CD4-positive, alpha-beta T cell treated with Interleukin-15 for 4 hours (primary cell): ENCODE measurements at regions not wholly inside any gene's neighbourhood (a gene's known extent, or its start where the extent isn't known, plus 50 kb on each side); places are given as distances from the start of the nearest gene placed in this dataset.
A peak's percentile ranks its signal among the peaks of the same experiment; 100 is the strongest.

Source experiments
- DNase-seq: peaks from one replicate; pipeline ENCODE4 v3.0.0-alpha.2; 2020; ENCODE audit warnings: low spot score

GRCh38 chr6:1551249-1551648, 58.5 kb upstream of the FOXC1 start:
- DNase-seq: no peak

DNA sequence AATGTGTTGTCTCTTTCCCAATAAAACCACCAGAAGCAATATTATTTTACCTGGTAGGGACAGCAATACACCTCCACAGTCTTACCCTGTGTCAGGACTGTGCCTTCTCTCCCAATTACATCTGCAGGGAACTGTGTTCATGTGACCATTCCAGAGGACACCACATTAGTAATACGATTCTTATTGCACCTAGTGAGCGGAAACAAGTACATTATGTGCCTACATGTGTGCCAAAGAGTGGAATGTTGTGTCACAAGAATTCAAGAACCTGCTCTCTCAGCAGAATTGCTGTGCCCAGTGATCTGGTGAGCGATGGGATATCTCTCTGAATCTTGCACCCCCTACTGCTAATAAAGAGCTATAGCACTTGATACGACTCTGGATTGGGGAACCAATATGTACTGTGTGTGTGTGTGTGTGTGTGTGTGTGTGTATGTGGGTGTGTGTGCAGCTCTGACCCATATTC, 57.4 kb upstream of the FOXC1 start:
- peak; percentile 46 for DNase-seq

- no peak for DNase-seq
Measured at GRCh38 chr6:1553562-1554083, 56.1 kb upstream of the FOXC1 start.

GRCh38 chr6:1554141-1554475, 55.6 kb upstream of the FOXC1 start:
- no peak for DNase-seq

- peak; percentile 60 for DNase-seq
Measured at GRCh38 chr6:1554476-1555310, 55.0 kb upstream of the FOXC1 start.

DNA sequence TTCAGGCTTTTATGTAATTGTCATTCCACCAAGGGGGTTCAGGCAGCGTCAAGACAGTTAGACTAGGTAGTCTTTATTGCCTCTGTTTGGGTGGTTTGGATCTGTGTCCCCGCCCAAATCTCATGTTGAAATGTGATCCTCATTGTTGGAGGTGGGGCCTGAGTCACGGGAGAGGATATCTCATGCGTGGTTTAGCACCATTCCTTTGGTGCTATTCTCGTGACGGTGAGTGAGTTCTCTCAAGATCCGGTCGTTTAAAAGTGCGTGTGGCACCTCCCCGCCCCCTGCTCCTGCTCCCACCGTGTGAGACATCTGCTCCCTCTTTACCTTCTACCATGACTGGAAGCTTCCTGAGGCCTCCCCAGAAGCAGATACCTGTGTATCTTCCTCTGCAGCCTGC, 51.3 kb upstream of the FOXC1 start:
- DNase-seq: no peak
